Dendritic cell treated with granulocyte-macrophage colony-stimulating factor and Interleukin-4, amounts not matched to agents 40 ng/mL and 50 ng/mL, for 4 days (primary cell): ENCODE measurements at regions not wholly inside any gene's neighbourhood (a gene's known extent, or its start where the extent isn't known, plus 50 kb on each side); places are given as distances from the start of the nearest gene placed in this dataset.

Experiments used
- H3K27ac Mint-ChIP-seq: one replicate; pipeline ENCODE4 v1.8.0; 2022; ENCODE audit warnings: mild to moderate bottlenecking, mixed read lengths
- H3K27me3 Mint-ChIP-seq: one replicate; pipeline ENCODE4 v1.8.0; 2022; ENCODE audit warnings: mild to moderate bottlenecking, mixed read lengths
- H3K36me3 Mint-ChIP-seq: one replicate; pipeline ENCODE4 v1.8.0; 2022; ENCODE audit warnings: low read depth, mixed read lengths
- H3K4me1 Mint-ChIP-seq: one replicate; pipeline ENCODE4 v1.8.0; 2022; ENCODE audit warnings: low read depth, mixed read lengths
- H3K4me3 Mint-ChIP-seq: one replicate; pipeline ENCODE4 v1.8.0; 2022; ENCODE audit warnings: mild to moderate bottlenecking, moderate library complexity, mixed read lengths
- H3K9me3 Mint-ChIP-seq: one replicate; pipeline ENCODE4 v1.8.0; 2022; ENCODE audit warnings: mixed read lengths
- intact Hi-C: fragments of 100-400 bp; cut with micrococcal nuclease; formaldehyde crosslinking; loops from one replicate; pipeline ENCODE4 v1.15.0; 2022

GRCh38 chr13:106401081-106401480 is 134.4 kb downstream of the EFNB2 start:
- H3K27me3 Mint-ChIP-seq = no peaks in the 10 kb centered on the region
- H3K36me3 Mint-ChIP-seq = no peaks in the 10 kb centered on the region
- no peak overlapping the region for H3K4me3 Mint-ChIP-seq
- no peaks in the 10 kb centered on the region for H3K4me1 Mint-ChIP-seq
- H3K9me3 Mint-ChIP-seq = no peaks in the 10 kb centered on the region
- no peak overlapping the region for H3K27ac Mint-ChIP-seq
- intact Hi-C loops = no loop called here

GRCh38 chr13:106400289-106400688 is 135.2 kb downstream of the EFNB2 start:
- H3K27ac Mint-ChIP-seq = no peak overlapping the region
- H3K27me3 Mint-ChIP-seq = no peaks in the 10 kb centered on the region
- intact Hi-C loops = no loop called here
- no peak overlapping the region for H3K4me3 Mint-ChIP-seq
- H3K4me1 Mint-ChIP-seq = no peaks in the 10 kb centered on the region
- no peaks in the 10 kb centered on the region for H3K36me3 Mint-ChIP-seq
- H3K9me3 Mint-ChIP-seq = no peaks in the 10 kb centered on the region

GRCh38 chr13:106398289-106398688 is 137.2 kb downstream of the EFNB2 start:
- H3K27ac Mint-ChIP-seq = no peak overlapping the region
- no peaks in the 10 kb centered on the region for H3K27me3 Mint-ChIP-seq
- no peaks in the 10 kb centered on the region for H3K9me3 Mint-ChIP-seq
- H3K36me3 Mint-ChIP-seq = no peaks in the 10 kb centered on the region
- H3K4me1 Mint-ChIP-seq = no peaks in the 10 kb centered on the region
- H3K4me3 Mint-ChIP-seq = no peak overlapping the region
- intact Hi-C loops = no loop called here

GRCh38 chr13:106393776-106394175 is 141.7 kb downstream of the EFNB2 start:
- intact Hi-C loops = no loop called here
- H3K27me3 Mint-ChIP-seq = no peaks in the 10 kb centered on the region
- no peak overlapping the region for H3K4me3 Mint-ChIP-seq
- H3K9me3 Mint-ChIP-seq = no peaks in the 10 kb centered on the region
- no peak overlapping the region for H3K27ac Mint-ChIP-seq
- no peaks in the 10 kb centered on the region for H3K4me1 Mint-ChIP-seq
- H3K36me3 Mint-ChIP-seq = no peaks in the 10 kb centered on the region

GRCh38 chr13:106391681-106392080 is 143.8 kb downstream of the EFNB2 start:
- H3K27ac Mint-ChIP-seq = no peak overlapping the region
- H3K4me1 Mint-ChIP-seq = no peaks in the 10 kb centered on the region
- H3K9me3 Mint-ChIP-seq = no peaks in the 10 kb centered on the region
- intact Hi-C loops = no loop called here
- no peaks in the 10 kb centered on the region for H3K27me3 Mint-ChIP-seq
- no peak overlapping the region for H3K4me3 Mint-ChIP-seq
- no peaks in the 10 kb centered on the region for H3K36me3 Mint-ChIP-seq

GRCh38 chr13:106391271-106391670 is 144.2 kb downstream of the EFNB2 start:
- no peak overlapping the region for H3K4me3 Mint-ChIP-seq
- H3K9me3 Mint-ChIP-seq = no peaks in the 10 kb centered on the region
- no peaks in the 10 kb centered on the region for H3K27me3 Mint-ChIP-seq
- H3K4me1 Mint-ChIP-seq = no peaks in the 10 kb centered on the region
- H3K36me3 Mint-ChIP-seq = no peaks in the 10 kb centered on the region
- H3K27ac Mint-ChIP-seq = no peak overlapping the region
- intact Hi-C loops = no loop called here

GRCh38 chr13:106390367-106390766 is 145.1 kb downstream of the EFNB2 start:
- H3K27me3 Mint-ChIP-seq = no peaks in the 10 kb centered on the region
- H3K36me3 Mint-ChIP-seq = no peaks in the 10 kb centered on the region
- no peaks in the 10 kb centered on the region for H3K4me1 Mint-ChIP-seq
- H3K4me3 Mint-ChIP-seq = no peak overlapping the region
- H3K27ac Mint-ChIP-seq = no peak overlapping the region
- no peaks in the 10 kb centered on the region for H3K9me3 Mint-ChIP-seq
- intact Hi-C loops = no loop called here

- Mint-ChIP-seq H3K27me3 (no peaks in the 10 kb centered on the region), H3K9me3 (no peaks in the 10 kb centered on the region), H3K4me1 (no peaks in the 10 kb centered on the region), H3K4me3 (no peak overlapping the region), H3K27ac (no peak overlapping the region), H3K36me3 (no peaks in the 10 kb centered on the region)
- intact Hi-C loops = no loop called here
Observed at GRCh38 chr13:106385654-106386053, 149.8 kb downstream of the EFNB2 start.

- H3K9me3 Mint-ChIP-seq = no peaks in the 10 kb centered on the region
- H3K36me3 Mint-ChIP-seq = no peaks in the 10 kb centered on the region
- no peak overlapping the region for H3K4me3 Mint-ChIP-seq
- H3K27ac Mint-ChIP-seq = no peak overlapping the region
- intact Hi-C loops = no loop called here
- no peaks in the 10 kb centered on the region for H3K27me3 Mint-ChIP-seq
- no peaks in the 10 kb centered on the region for H3K4me1 Mint-ChIP-seq
Observed at GRCh38 chr13:106384516-106384915, 150.9 kb downstream of the EFNB2 start.

GRCh38 chr13:106383791-106384190 is 151.7 kb downstream of the EFNB2 start:
- H3K27ac Mint-ChIP-seq = no peak overlapping the region
- H3K4me1 Mint-ChIP-seq = no peaks in the 10 kb centered on the region
- H3K27me3 Mint-ChIP-seq = no peaks in the 10 kb centered on the region
- no peaks in the 10 kb centered on the region for H3K9me3 Mint-ChIP-seq
- intact Hi-C loops = no loop called here
- H3K36me3 Mint-ChIP-seq = no peaks in the 10 kb centered on the region
- no peak overlapping the region for H3K4me3 Mint-ChIP-seq

- Mint-ChIP-seq H3K27ac (no peak overlapping the region), H3K4me1 (no peaks in the 10 kb centered on the region), H3K4me3 (no peak overlapping the region), H3K27me3 (no peaks in the 10 kb centered on the region), H3K9me3 (no peaks in the 10 kb centered on the region), H3K36me3 (no peaks in the 10 kb centered on the region)
- intact Hi-C loops = no loop called here
Observed at GRCh38 chr13:106382534-106382933, 152.9 kb downstream of the EFNB2 start.

- Mint-ChIP-seq H3K4me3 (no peak overlapping the region), H3K36me3 (no peaks in the 10 kb centered on the region), H3K9me3 (no peaks in the 10 kb centered on the region), H3K4me1 (no peaks in the 10 kb centered on the region), H3K27ac (no peak overlapping the region), H3K27me3 (peaks cover under 1% of the 10 kb centered on the region)
- intact Hi-C loops = no loop called here
Observed at GRCh38 chr13:106381091-106381490, 154.4 kb downstream of the EFNB2 start.

GRCh38 chr13:106377931-106378662 is 157.4 kb downstream of the EFNB2 start:
- intact Hi-C loops = no loop called here

GRCh38 chr13:106377341-106377740 is 158.1 kb downstream of the EFNB2 start:
- peaks cover 1% of the 10 kb centered on the region for H3K27me3 Mint-ChIP-seq
- no peaks in the 10 kb centered on the region for H3K9me3 Mint-ChIP-seq
- no peaks in the 10 kb centered on the region for H3K36me3 Mint-ChIP-seq
- no peak overlapping the region for H3K4me3 Mint-ChIP-seq
- H3K4me1 Mint-ChIP-seq = no peaks in the 10 kb centered on the region
- intact Hi-C loops = no loop called here
- no peak overlapping the region for H3K27ac Mint-ChIP-seq

More at GRCh38 chr13:106377931-106378662, 157.4 kb downstream of the EFNB2 start:
- Mint-ChIP-seq H3K27me3 (peaks cover 1% of the 10 kb centered on the region), H3K27ac (no peak overlapping the region), H3K4me1 (no peaks in the 10 kb centered on the region), H3K36me3 (no peaks in the 10 kb centered on the region), H3K4me3 (no peak overlapping the region), H3K9me3 (no peaks in the 10 kb centered on the region)
